ENCODE measurements at regions not wholly inside any gene's neighbourhood (a gene's known extent, or its start where the extent isn't known, plus 50 kb on each side); places are given as distances from the start of the nearest gene placed in this dataset.

DNA sequence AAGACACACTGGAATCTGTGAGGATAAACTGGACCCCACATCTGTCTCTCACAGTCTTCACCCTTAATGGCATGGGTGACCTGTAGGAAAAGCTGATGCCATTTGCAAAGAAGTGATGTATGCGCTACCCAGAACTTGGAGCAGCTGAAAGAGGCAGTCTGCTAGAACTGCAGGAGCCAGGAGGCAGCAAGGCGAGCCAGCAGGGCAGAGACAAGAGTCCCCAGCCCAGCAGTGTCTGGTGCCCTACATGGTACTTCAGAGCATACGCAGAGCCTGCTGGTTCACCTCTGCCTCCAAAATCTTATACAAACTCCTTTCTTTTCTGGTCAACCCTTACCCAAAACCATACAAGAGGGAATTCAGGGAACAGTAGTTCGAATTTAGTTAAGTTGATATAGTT is 683.1 kb upstream of the RAB6C start:
- TF ChIP-seq, protein P1, sequence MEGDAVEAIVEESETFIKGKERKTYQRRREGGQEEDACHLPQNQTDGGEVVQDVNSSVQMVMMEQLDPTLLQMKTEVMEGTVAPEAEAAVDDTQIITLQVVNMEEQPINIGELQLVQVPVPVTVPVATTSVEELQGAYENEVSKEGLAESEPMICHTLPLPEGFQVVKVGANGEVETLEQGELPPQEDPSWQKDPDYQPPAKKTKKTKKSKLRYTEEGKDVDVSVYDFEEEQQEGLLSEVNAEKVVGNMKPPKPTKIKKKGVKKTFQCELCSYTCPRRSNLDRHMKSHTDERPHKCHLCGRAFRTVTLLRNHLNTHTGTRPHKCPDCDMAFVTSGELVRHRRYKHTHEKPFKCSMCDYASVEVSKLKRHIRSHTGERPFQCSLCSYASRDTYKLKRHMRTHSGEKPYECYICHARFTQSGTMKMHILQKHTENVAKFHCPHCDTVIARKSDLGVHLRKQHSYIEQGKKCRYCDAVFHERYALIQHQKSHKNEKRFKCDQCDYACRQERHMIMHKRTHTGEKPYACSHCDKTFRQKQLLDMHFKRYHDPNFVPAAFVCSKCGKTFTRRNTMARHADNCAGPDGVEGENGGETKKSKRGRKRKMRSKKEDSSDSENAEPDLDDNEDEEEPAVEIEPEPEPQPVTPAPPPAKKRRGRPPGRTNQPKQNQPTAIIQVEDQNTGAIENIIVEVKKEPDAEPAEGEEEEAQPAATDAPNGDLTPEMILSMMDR (IDR thresholded peaks at IDR 0.05; ENCODE audit: low read depth, low read length, poor library complexity, severe bottlenecking), result no peak
- no peak for TF ChIP-seq EZH2phosphoT487 (IDR thresholded peaks at IDR 0.05; ENCODE audit: borderline replicate concordance, low read length)

Data from DOHH2 (cell line).